IMR-90 (cell line): ENCODE measurements at regions not wholly inside any gene's neighbourhood (a gene's known extent, or its start where the extent isn't known, plus 50 kb on each side); places are given as distances from the start of the nearest gene placed in this dataset.
A peak's percentile ranks its signal among the peaks of the same experiment; 100 is the strongest.

ENCODE experiments used
- ATAC-seq: fragments of 200-7000 bp; cut with Tn5 transposase; 2 replicates; pipeline ENCODE4 v1.9.1; 2020; ENCODE audit warnings: low read depth, mild to moderate bottlenecking, moderate library complexity
- BruUV-seq: library from RNA; stranded (reverse); fragments of 400-500 nt; replicated peaks from 2 replicates; lab custom pipeline; 2021; lab: Mats Ljungman, UMichigan
- CTCF ChIA-PET: fragments of 300-600 bp; formaldehyde crosslinking; extraction: SDS; loops from one replicate; lab custom pipeline; 2021; ENCODE audit warnings: antibody characterized with exemption; lab: Yijun Ruan, JAX
- POLR2A ChIA-PET: fragments of 300-600 bp; sonication (Branson Sonifier 250); formaldehyde crosslinking; loops from one replicate; lab custom pipeline; 2022; ENCODE audit warnings: antibody characterized with exemption; ENCODE audit not compliant: unreplicated experiment; lab: Charles Lee
- DNase-seq: peaks from one replicate; pipeline ENCODE4 v3.0.0; 2013
- H2AFZ ChIP-seq: replicated peaks from 2 replicates; pipeline ENCODE3; 2013; ENCODE audit warnings: low read length, mild to moderate bottlenecking; ENCODE audit not compliant: poor library complexity
- H2AK5ac ChIP-seq: 2 replicates; pipeline ENCODE4 v1.6.1; 2013; ENCODE audit warnings: low read depth, low read length, inconsistent platforms
- H2AK9ac ChIP-seq: replicated peaks from 2 replicates; pipeline ENCODE3; 2013; ENCODE audit warnings: mild to moderate bottlenecking, low read depth, low read length, moderate library complexity; ENCODE audit not compliant: poor library complexity
- H2BK120ac ChIP-seq: 2 replicates; pipeline ENCODE4 v1.6.1; 2013; ENCODE audit warnings: low read depth, low read length, inconsistent platforms
- H2BK15ac ChIP-seq: 3 replicates; pipeline ENCODE4 v1.6.1; 2013; ENCODE audit warnings: low read depth, low read length, inconsistent platforms
- H2BK20ac ChIP-seq: 2 replicates; pipeline ENCODE4 v1.6.1; 2013; ENCODE audit warnings: low read depth, mild to moderate bottlenecking, inconsistent platforms, low read length, moderate library complexity
- H2BK5ac ChIP-seq: 2 replicates; pipeline ENCODE4 v1.6.1; 2013; ENCODE audit warnings: mild to moderate bottlenecking, low read depth, low read length, inconsistent platforms; ENCODE audit not compliant: poor library complexity, severe bottlenecking
- H3K14ac ChIP-seq: replicated peaks from 2 replicates; pipeline ENCODE4 v1.6.1; 2013; ENCODE audit warnings: low read depth, low read length, inconsistent platforms
- H3K18ac ChIP-seq: 2 replicates; pipeline ENCODE4 v1.6.1; 2013; ENCODE audit warnings: low read depth, low read length, control low read depth
- H3K23ac ChIP-seq: 2 replicates; pipeline ENCODE4 v1.6.1; 2013; ENCODE audit warnings: low read depth, low read length, inconsistent platforms
- H3K27ac ChIP-seq: 2 replicates; pipeline ENCODE4 v1.5.1; 2013; ENCODE audit warnings: mild to moderate bottlenecking, control low read depth, low read length; ENCODE audit not compliant: insufficient read depth
- H3K27me3 ChIP-seq: 2 replicates; pipeline ENCODE4 v1.6.1; 2013; ENCODE audit warnings: low read length; ENCODE audit not compliant: control insufficient read depth, insufficient read depth
- H3K36me3 ChIP-seq: 2 replicates; pipeline ENCODE4 v1.6.1; 2013; ENCODE audit warnings: low read length, mixed read lengths; ENCODE audit not compliant: control insufficient read depth, insufficient read depth
- H3K4ac ChIP-seq: 2 replicates; pipeline ENCODE4 v1.6.1; 2013; ENCODE audit warnings: low read depth, low read length, inconsistent platforms
- H3K4me1 ChIP-seq: 2 replicates; pipeline ENCODE4 v1.6.1; 2013; ENCODE audit warnings: low read length, mixed read lengths; ENCODE audit not compliant: control insufficient read depth, insufficient read depth
- H3K4me2 ChIP-seq: 2 replicates; pipeline ENCODE4 v1.6.1; 2013; ENCODE audit warnings: low read depth, mild to moderate bottlenecking, control low read depth, low read length, moderate library complexity
- H3K4me3 ChIP-seq: 2 replicates; pipeline ENCODE4 v1.5.1; 2013; ENCODE audit warnings: low read depth, mild to moderate bottlenecking, control low read depth, low read length, moderate library complexity; ENCODE audit not compliant: insufficient read depth
- H3K56ac ChIP-seq: 2 replicates; pipeline ENCODE4 v1.6.1; 2013; ENCODE audit warnings: low read length, inconsistent platforms; ENCODE audit not compliant: insufficient read depth; ENCODE audit errors: extremely low read depth
- H3K79me1 ChIP-seq, 2 experiments: 2 replicates each; pipeline ENCODE4 v1.6.1; 2013; ENCODE audit warnings: low read length in 2 of 2, inconsistent platforms in 1 of 2, low read depth in 1 of 2
- H3K9ac ChIP-seq: 2 replicates; pipeline ENCODE4 v1.6.1; 2013; ENCODE audit warnings: low read depth, low read length, control low read depth
- H3K9me1 ChIP-seq: 2 replicates; pipeline ENCODE4 v1.6.1; 2013; ENCODE audit warnings: low read length, inconsistent platforms; ENCODE audit not compliant: insufficient read depth
- H3K9me3 ChIP-seq: 2 replicates; pipeline ENCODE4 v1.6.1; 2013; ENCODE audit warnings: low read length; ENCODE audit not compliant: control insufficient read depth, insufficient read depth
- H4K20me1 ChIP-seq: 2 replicates; pipeline ENCODE4 v1.6.1; 2013; ENCODE audit warnings: low read length, inconsistent platforms; ENCODE audit not compliant: insufficient read depth
- H4K5ac ChIP-seq: 2 replicates; pipeline ENCODE4 v1.6.1; 2013; ENCODE audit warnings: mild to moderate bottlenecking, low read depth, low read length, control low read depth
- H4K8ac ChIP-seq, 2 experiments: 2 replicates each; pipeline ENCODE4 v1.6.1; 2013; ENCODE audit warnings: low read depth in 2 of 2, low read length in 2 of 2, control low read depth in 1 of 2, inconsistent platforms in 1 of 2
- H4K91ac ChIP-seq: 2 replicates; pipeline ENCODE4 v1.6.1; 2013; ENCODE audit warnings: low read depth, low read length, inconsistent platforms; ENCODE audit not compliant: insufficient read depth
- RFX5 ChIP-seq: IDR thresholded peaks from 2 replicates; pipeline ENCODE4 v1.8.0; 2012; ENCODE audit warnings: low read depth, mild to moderate bottlenecking, low read length, moderate library complexity
- WGBS, 2 experiments: methylation state at CpG; one replicate each; pipeline versions ENCODE4 v1.1.5 to v1.1.7; 2013; ENCODE audit warnings: missing lambda C conversion rate in 2 of 2; ENCODE audit not compliant: insufficient read length in 1 of 2; ENCODE audit errors: extremely low coverage in 2 of 2; 5-methylcytosine and 5-hydroxymethylcytosine counted together
- dilution Hi-C: fragments of 300-500 bp; cut with HindIII; formaldehyde crosslinking; loops from one replicate; pipeline ENCODE4 v1.14.3; 2018; ENCODE audit warnings: low sequenced_read_pairs; ENCODE audit not compliant: unreplicated experiment
- in situ Hi-C: fragments of 300-500 bp; cut with MboI; formaldehyde crosslinking; loops from 3 replicates; pipeline ENCODE4 v1.14.3; 2019; ENCODE audit warnings: low sequenced_read_pairs, inconsistent platforms, mixed read lengths
- intact Hi-C: fragments of 100-400 bp; cut with micrococcal nuclease; formaldehyde crosslinking; loops from 2 replicates; pipeline ENCODE4 v1.10.0; 2022

- no peak for TF ChIP-seq RFX5
- H3K4ac ChIP-seq: no peak overlapping the region
- no peaks in the 10 kb centered on the region for H3K27me3 ChIP-seq
- BruUV-seq: no TSS peak
- H4K20me1 ChIP-seq: no peaks in the 10 kb centered on the region
- no peak overlapping the region for H4K8ac ChIP-seq
- H3K79me1 ChIP-seq: no peaks in the 10 kb centered on the region
- H2AFZ ChIP-seq: no peak overlapping the region
- no peak overlapping the region for H3K4me2 ChIP-seq
- 0 out of 2 replicates have a peak, but pooled peaks cover 3% of the 10 kb centered on the region for H3K9me1 ChIP-seq
- H2BK5ac ChIP-seq: no peak overlapping the region
- H2AK9ac ChIP-seq: no peak overlapping the region
- no peak overlapping the region for H3K9ac ChIP-seq
- H3K9me3 ChIP-seq: no peaks in the 10 kb centered on the region
- no peak overlapping the region for H2BK15ac ChIP-seq
- H3K27ac ChIP-seq: no peak overlapping the region
- no peak overlapping the region for H2BK120ac ChIP-seq
- H3K4me1 ChIP-seq: no peaks in the 10 kb centered on the region
- no peak overlapping the region for H3K14ac ChIP-seq
- intact Hi-C loops (no loop called here), dilution Hi-C loops (no loop called here), in situ Hi-C loops (no loop called here)
- ChIA-PET CTCF (no interaction called here), POLR2A (interaction anchor here (0.6 kb wide), 1 partner anchor 30 kb away, joined by 3 read pairs; no protein-coding TSS in a partner anchor)
- H4K5ac ChIP-seq: no peak overlapping the region
- DNase-seq (peak; percentile 23), ATAC-seq (no peak; the same call in 1 of the 2 replicates)
- no peak overlapping the region for H3K4me3 ChIP-seq
- WGBS, 2 experiments: no CpG with 5 or more reads among the region's 1 CpG
- no peak overlapping the region for H3K23ac ChIP-seq
- no peaks in the 10 kb centered on the region for H3K36me3 ChIP-seq
- no peak overlapping the region for H3K56ac ChIP-seq
- H2BK20ac ChIP-seq: no peak overlapping the region
- no peak overlapping the region for H3K18ac ChIP-seq
- H4K91ac ChIP-seq: no peak overlapping the region
- H2AK5ac ChIP-seq: no peak overlapping the region
Observed at GRCh38 chr1:218616681-218617080, 271.5 kb downstream of the TGFB2 start.
